HEK293 (cell line): ENCODE measurements at regions not wholly inside any gene's neighbourhood (a gene's known extent, or its start where the extent isn't known, plus 50 kb on each side); places are given as distances from the start of the nearest gene placed in this dataset.

Source experiments
- FEZF1 ChIP-seq: fragments of 450-650 bp; formaldehyde crosslinking; IDR thresholded peaks from 2 replicates; pipeline ENCODE4 v1.5.1; 2016; ENCODE audit warnings: missing biosample characterization, missing genetic modification characterization
- GLIS1 ChIP-seq: fragments of 450-650 bp; formaldehyde crosslinking; IDR thresholded peaks from 2 replicates; pipeline ENCODE4 v1.5.1; 2016; ENCODE audit warnings: missing biosample characterization, missing genetic modification characterization
- RBAK ChIP-seq: fragments of 450-650 bp; formaldehyde crosslinking; IDR thresholded peaks from 2 replicates; pipeline ENCODE4 v1.5.1; 2016; ENCODE audit warnings: missing biosample characterization, missing genetic modification characterization
- SP2 ChIP-seq: fragments of 450-650 bp; formaldehyde crosslinking; IDR thresholded peaks from 2 replicates; pipeline ENCODE4 v1.5.1; 2016; ENCODE audit warnings: missing biosample characterization, missing genetic modification characterization
- WT1 ChIP-seq: fragments of 450-650 bp; formaldehyde crosslinking; IDR thresholded peaks from 2 replicates; pipeline ENCODE4 v1.5.1; 2016; ENCODE audit warnings: missing biosample characterization, missing genetic modification characterization
- ZBTB17 ChIP-seq: fragments of 450-650 bp; formaldehyde crosslinking; IDR thresholded peaks from 2 replicates; pipeline ENCODE4 v1.5.1; 2016; ENCODE audit warnings: missing biosample characterization, missing genetic modification characterization
- ZFP41 ChIP-seq: fragments of 450-650 bp; formaldehyde crosslinking; IDR thresholded peaks from 2 replicates; pipeline ENCODE4 v1.5.1; 2016; ENCODE audit warnings: missing biosample characterization, missing genetic modification characterization, borderline replicate concordance
- ZNF132 ChIP-seq: fragments of 450-650 bp; formaldehyde crosslinking; IDR thresholded peaks from 2 replicates; pipeline ENCODE4 v1.5.1; 2017; ENCODE audit warnings: missing biosample characterization, missing genetic modification characterization, borderline replicate concordance
- ZNF140 ChIP-seq: fragments of 450-650 bp; formaldehyde crosslinking; IDR thresholded peaks from 2 replicates; pipeline ENCODE4 v1.5.1; 2016; ENCODE audit warnings: missing biosample characterization, missing genetic modification characterization
- ZNF202 ChIP-seq: fragments of 450-650 bp; formaldehyde crosslinking; IDR thresholded peaks from 2 replicates; pipeline ENCODE4 v1.5.1; 2016; ENCODE audit warnings: missing biosample characterization, missing genetic modification characterization, borderline replicate concordance
- ZNF211 ChIP-seq: fragments of 450-650 bp; formaldehyde crosslinking; IDR thresholded peaks from 2 replicates; pipeline ENCODE4 v1.5.1; 2016; ENCODE audit warnings: low read depth, missing biosample characterization, missing genetic modification characterization
- ZNF24 ChIP-seq: fragments of 450-650 bp; formaldehyde crosslinking; IDR thresholded peaks from 2 replicates; pipeline ENCODE4 v1.5.1; 2016; ENCODE audit warnings: missing biosample characterization, missing genetic modification characterization
- ZNF354C ChIP-seq: fragments of 450-650 bp; formaldehyde crosslinking; IDR thresholded peaks from 2 replicates; pipeline ENCODE4 v1.5.1; 2016; ENCODE audit warnings: missing biosample characterization, missing genetic modification characterization, low read depth, borderline replicate concordance
- ZNF426 ChIP-seq: fragments of 450-650 bp; formaldehyde crosslinking; IDR thresholded peaks from 2 replicates; pipeline ENCODE4 v1.5.1; 2017; ENCODE audit warnings: missing biosample characterization, missing genetic modification characterization, mild to moderate bottlenecking, inconsistent platforms, moderate library complexity
- ZNF48 ChIP-seq: fragments of 450-650 bp; formaldehyde crosslinking; IDR thresholded peaks from 2 replicates; pipeline ENCODE4 v1.5.1; 2016; ENCODE audit warnings: missing biosample characterization, missing genetic modification characterization
- ZNF549 ChIP-seq: fragments of 450-650 bp; IDR thresholded peaks from 2 replicates; pipeline ENCODE4 v1.5.1; 2018; ENCODE audit warnings: missing biosample characterization, missing genetic modification characterization, mild to moderate bottlenecking, inconsistent platforms, moderate library complexity
- ZNF626 ChIP-seq: fragments of 450-650 bp; sonication (Bioruptor Pico); formaldehyde crosslinking; IDR thresholded peaks from 2 replicates; pipeline ENCODE4 v1.5.1; 2018; ENCODE audit warnings: missing biosample characterization, missing genetic modification characterization, inconsistent platforms
- ZNF664 ChIP-seq: fragments of 450-650 bp; formaldehyde crosslinking; IDR thresholded peaks from 2 replicates; pipeline ENCODE4 v1.5.1; 2016; ENCODE audit warnings: missing biosample characterization, missing genetic modification characterization
- ZSCAN16 ChIP-seq: fragments of 450-650 bp; formaldehyde crosslinking; IDR thresholded peaks from 2 replicates; pipeline ENCODE4 v1.5.1; 2016; ENCODE audit warnings: missing biosample characterization, missing genetic modification characterization
- TF ChIP-seq, protein P1 (sequence below): fragments of 450-650 bp; formaldehyde crosslinking; IDR thresholded peaks from 2 replicates; pipeline ENCODE4 v1.5.1; 2016; ENCODE audit warnings: missing biosample characterization, missing genetic modification characterization, borderline replicate concordance
- TF ChIP-seq, protein P2 (sequence below): fragments of 450-650 bp; formaldehyde crosslinking; IDR thresholded peaks from 2 replicates; pipeline ENCODE4 v1.5.1; 2016; ENCODE audit warnings: missing biosample characterization, missing genetic modification characterization
- TF ChIP-seq, protein P3 (sequence below): fragments of 450-650 bp; formaldehyde crosslinking; IDR thresholded peaks from 2 replicates; pipeline ENCODE4 v1.5.1; 2017; ENCODE audit warnings: missing biosample characterization, missing genetic modification characterization
- TF ChIP-seq, protein P4 (sequence below): fragments of 450-650 bp; formaldehyde crosslinking; IDR thresholded peaks from 2 replicates; pipeline ENCODE4 v1.5.1; 2016; ENCODE audit warnings: missing biosample characterization, missing genetic modification characterization, borderline replicate concordance
- TF ChIP-seq, protein P5 (sequence below): fragments of 450-650 bp; formaldehyde crosslinking; IDR thresholded peaks from 2 replicates; pipeline ENCODE4 v1.5.1; 2016; ENCODE audit warnings: missing biosample characterization, missing genetic modification characterization

DNA sequence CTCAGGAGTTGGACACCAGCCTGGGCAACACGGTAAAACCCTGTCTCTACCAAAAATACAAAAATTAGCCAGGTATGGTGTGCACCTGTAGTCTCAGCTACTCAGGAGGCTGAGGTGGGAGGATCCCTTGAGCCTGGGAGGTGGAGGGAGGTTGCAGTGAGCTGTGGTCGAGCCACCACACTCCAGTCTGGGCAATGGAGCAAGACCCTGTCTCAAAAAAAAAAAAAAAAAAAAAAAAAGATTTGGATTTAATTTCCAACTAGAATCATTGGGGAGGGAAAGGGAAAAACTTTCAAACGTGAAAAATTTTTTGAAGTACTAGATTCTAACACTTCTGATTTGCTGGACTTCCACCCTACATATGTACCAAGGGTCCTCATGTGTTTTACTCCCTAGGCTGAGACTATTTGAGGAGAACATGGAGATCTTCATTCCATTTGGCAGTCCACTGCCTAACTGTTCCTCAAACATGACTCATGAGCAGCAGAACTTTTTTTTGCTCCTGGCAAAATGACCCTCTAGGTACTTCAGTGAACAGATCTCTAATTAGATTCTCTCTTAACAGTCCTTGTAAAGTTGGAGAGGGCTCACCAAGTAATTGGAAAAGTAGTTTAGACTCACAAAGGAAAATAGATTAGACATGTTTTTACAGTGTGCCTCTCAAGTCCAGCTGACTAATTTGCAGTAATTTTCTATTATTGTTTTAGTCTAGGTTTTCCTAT, 267.6 kb downstream of the METTL4 start (continued):
- no peak for TF ChIP-seq ZNF664 (tag by site-specific recombination)
- TF ChIP-seq RBAK (tag by site-specific recombination): no peak
- TF ChIP-seq, protein P1, sequence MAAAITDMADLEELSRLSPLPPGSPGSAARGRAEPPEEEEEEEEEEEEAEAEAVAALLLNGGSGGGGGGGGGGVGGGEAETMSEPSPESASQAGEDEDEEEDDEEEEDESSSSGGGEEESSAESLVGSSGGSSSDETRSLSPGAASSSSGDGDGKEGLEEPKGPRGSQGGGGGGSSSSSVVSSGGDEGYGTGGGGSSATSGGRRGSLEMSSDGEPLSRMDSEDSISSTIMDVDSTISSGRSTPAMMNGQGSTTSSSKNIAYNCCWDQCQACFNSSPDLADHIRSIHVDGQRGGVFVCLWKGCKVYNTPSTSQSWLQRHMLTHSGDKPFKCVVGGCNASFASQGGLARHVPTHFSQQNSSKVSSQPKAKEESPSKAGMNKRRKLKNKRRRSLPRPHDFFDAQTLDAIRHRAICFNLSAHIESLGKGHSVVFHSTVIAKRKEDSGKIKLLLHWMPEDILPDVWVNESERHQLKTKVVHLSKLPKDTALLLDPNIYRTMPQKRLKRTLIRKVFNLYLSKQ (tag by site-specific recombination): no peak
- TF ChIP-seq GLIS1 (tag by site-specific recombination): peak; percentile 52; the same call in 1 of the 2 replicates
- no peak for TF ChIP-seq SP2
- TF ChIP-seq, protein P2, sequence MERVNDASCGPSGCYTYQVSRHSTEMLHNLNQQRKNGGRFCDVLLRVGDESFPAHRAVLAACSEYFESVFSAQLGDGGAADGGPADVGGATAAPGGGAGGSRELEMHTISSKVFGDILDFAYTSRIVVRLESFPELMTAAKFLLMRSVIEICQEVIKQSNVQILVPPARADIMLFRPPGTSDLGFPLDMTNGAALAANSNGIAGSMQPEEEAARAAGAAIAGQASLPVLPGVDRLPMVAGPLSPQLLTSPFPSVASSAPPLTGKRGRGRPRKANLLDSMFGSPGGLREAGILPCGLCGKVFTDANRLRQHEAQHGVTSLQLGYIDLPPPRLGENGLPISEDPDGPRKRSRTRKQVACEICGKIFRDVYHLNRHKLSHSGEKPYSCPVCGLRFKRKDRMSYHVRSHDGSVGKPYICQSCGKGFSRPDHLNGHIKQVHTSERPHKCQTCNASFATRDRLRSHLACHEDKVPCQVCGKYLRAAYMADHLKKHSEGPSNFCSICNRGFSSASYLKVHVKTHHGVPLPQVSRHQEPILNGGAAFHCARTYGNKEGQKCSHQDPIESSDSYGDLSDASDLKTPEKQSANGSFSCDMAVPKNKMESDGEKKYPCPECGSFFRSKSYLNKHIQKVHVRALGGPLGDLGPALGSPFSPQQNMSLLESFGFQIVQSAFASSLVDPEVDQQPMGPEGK (tag by site-specific recombination): no peak
- TF ChIP-seq, protein P3, sequence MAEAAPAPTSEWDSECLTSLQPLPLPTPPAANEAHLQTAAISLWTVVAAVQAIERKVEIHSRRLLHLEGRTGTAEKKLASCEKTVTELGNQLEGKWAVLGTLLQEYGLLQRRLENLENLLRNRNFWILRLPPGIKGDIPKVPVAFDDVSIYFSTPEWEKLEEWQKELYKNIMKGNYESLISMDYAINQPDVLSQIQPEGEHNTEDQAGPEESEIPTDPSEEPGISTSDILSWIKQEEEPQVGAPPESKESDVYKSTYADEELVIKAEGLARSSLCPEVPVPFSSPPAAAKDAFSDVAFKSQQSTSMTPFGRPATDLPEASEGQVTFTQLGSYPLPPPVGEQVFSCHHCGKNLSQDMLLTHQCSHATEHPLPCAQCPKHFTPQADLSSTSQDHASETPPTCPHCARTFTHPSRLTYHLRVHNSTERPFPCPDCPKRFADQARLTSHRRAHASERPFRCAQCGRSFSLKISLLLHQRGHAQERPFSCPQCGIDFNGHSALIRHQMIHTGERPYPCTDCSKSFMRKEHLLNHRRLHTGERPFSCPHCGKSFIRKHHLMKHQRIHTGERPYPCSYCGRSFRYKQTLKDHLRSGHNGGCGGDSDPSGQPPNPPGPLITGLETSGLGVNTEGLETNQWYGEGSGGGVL: no peak
- no peak for TF ChIP-seq ZNF132 (tag by site-specific recombination)
- no peak for TF ChIP-seq ZNF48 (tag by site-specific recombination)
- no peak for TF ChIP-seq ZNF211 (tag by site-specific recombination)
- TF ChIP-seq ZNF354C (tag by site-specific recombination): no peak
- peak; percentile 73 for TF ChIP-seq FEZF1 (tag by site-specific recombination)
- 0 out of 2 replicates have a peak, but pooled peaks have one; percentile 21 for TF ChIP-seq ZBTB17 (tag by site-specific recombination)
- TF ChIP-seq, protein P4, sequence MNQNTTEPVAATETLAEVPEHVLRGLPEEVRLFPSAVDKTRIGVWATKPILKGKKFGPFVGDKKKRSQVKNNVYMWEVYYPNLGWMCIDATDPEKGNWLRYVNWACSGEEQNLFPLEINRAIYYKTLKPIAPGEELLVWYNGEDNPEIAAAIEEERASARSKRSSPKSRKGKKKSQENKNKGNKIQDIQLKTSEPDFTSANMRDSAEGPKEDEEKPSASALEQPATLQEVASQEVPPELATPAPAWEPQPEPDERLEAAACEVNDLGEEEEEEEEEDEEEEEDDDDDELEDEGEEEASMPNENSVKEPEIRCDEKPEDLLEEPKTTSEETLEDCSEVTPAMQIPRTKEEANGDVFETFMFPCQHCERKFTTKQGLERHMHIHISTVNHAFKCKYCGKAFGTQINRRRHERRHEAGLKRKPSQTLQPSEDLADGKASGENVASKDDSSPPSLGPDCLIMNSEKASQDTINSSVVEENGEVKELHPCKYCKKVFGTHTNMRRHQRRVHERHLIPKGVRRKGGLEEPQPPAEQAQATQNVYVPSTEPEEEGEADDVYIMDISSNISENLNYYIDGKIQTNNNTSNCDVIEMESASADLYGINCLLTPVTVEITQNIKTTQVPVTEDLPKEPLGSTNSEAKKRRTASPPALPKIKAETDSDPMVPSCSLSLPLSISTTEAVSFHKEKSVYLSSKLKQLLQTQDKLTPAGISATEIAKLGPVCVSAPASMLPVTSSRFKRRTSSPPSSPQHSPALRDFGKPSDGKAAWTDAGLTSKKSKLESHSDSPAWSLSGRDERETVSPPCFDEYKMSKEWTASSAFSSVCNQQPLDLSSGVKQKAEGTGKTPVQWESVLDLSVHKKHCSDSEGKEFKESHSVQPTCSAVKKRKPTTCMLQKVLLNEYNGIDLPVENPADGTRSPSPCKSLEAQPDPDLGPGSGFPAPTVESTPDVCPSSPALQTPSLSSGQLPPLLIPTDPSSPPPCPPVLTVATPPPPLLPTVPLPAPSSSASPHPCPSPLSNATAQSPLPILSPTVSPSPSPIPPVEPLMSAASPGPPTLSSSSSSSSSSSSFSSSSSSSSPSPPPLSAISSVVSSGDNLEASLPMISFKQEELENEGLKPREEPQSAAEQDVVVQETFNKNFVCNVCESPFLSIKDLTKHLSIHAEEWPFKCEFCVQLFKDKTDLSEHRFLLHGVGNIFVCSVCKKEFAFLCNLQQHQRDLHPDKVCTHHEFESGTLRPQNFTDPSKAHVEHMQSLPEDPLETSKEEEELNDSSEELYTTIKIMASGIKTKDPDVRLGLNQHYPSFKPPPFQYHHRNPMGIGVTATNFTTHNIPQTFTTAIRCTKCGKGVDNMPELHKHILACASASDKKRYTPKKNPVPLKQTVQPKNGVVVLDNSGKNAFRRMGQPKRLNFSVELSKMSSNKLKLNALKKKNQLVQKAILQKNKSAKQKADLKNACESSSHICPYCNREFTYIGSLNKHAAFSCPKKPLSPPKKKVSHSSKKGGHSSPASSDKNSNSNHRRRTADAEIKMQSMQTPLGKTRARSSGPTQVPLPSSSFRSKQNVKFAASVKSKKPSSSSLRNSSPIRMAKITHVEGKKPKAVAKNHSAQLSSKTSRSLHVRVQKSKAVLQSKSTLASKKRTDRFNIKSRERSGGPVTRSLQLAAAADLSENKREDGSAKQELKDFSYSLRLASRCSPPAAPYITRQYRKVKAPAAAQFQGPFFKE (tag by site-specific recombination): no peak
- TF ChIP-seq ZNF426: no peak
- TF ChIP-seq, protein P5, sequence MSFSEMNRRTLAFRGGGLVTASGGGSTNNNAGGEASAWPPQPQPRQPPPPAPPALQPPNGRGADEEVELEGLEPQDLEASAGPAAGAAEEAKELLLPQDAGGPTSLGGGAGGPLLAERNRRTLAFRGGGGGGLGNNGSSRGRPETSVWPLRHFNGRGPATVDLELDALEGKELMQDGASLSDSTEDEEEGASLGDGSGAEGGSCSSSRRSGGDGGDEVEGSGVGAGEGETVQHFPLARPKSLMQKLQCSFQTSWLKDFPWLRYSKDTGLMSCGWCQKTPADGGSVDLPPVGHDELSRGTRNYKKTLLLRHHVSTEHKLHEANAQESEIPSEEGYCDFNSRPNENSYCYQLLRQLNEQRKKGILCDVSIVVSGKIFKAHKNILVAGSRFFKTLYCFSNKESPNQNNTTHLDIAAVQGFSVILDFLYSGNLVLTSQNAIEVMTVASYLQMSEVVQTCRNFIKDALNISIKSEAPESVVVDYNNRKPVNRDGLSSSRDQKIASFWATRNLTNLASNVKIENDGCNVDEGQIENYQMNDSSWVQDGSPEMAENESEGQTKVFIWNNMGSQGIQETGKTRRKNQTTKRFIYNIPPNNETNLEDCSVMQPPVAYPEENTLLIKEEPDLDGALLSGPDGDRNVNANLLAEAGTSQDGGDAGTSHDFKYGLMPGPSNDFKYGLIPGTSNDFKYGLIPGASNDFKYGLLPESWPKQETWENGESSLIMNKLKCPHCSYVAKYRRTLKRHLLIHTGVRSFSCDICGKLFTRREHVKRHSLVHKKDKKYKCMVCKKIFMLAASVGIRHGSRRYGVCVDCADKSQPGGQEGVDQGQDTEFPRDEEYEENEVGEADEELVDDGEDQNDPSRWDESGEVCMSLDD (tag by site-specific recombination): no peak
- no peak for TF ChIP-seq ZNF202 (tag by site-specific recombination)
- no peak for TF ChIP-seq ZFP41 (tag by site-specific recombination)
- peak; percentile 50; the same call in 1 of the 2 replicates for TF ChIP-seq WT1 (tag by site-specific recombination)
- TF ChIP-seq ZNF549 (tag by site-specific recombination): peak; percentile 10; the same call in 1 of the 2 replicates
- no peak for TF ChIP-seq ZNF24 (tag by site-specific recombination)
- TF ChIP-seq ZSCAN16 (tag by site-specific recombination): no peak
- TF ChIP-seq ZNF626: no peak
- TF ChIP-seq ZNF140 (tag by site-specific recombination): no peak
